ENCODE measurements at regions not wholly inside any gene's neighbourhood (a gene's known extent, or its start where the extent isn't known, plus 50 kb on each side); places are given as distances from the start of the nearest gene placed in this dataset.
"Not testable (repeated sequence)": the region's sequence is repeated elsewhere in the genome, so short reads cannot be mapped to it uniquely, and the experiment has no call there.

- DNase-seq = not testable (repeated sequence)
Measured at GRCh38 chrX:3881898-3882552, 168.6 kb upstream of the PRKX start.

GRCh38 chrX:3881255-3881895 lies 167.9 kb upstream of the PRKX start:
- not testable (repeated sequence) for DNase-seq

GRCh38 chrX:3876393-3876792 lies 162.9 kb upstream of the PRKX start:
- not testable (repeated sequence) for DNase-seq

GRCh38 chrX:3875638-3876037 lies 162.2 kb upstream of the PRKX start:
- DNase-seq = not testable (repeated sequence)

GRCh38 chrX:3872226-3872879 lies 158.9 kb upstream of the PRKX start:
- DNase-seq = not testable (repeated sequence)

- DNase-seq = not testable (repeated sequence)
Measured at GRCh38 chrX:3867067-3867831, 153.8 kb upstream of the PRKX start.

GRCh38 chrX:3858332-3858731 lies 144.9 kb upstream of the PRKX start:
- DNase-seq = not testable (repeated sequence)

GRCh38 chrX:3843522-3844145 lies 130.2 kb upstream of the PRKX start:
- DNase-seq = not testable (repeated sequence)

- not testable (repeated sequence) for DNase-seq
Measured at GRCh38 chrX:3842822-3843521, 129.5 kb upstream of the PRKX start.

- not testable (repeated sequence) for DNase-seq
Measured at GRCh38 chrX:3838754-3839153, 125.3 kb upstream of the PRKX start.

- DNase-seq = not testable (repeated sequence)
Measured at GRCh38 chrX:3837958-3838643, 124.7 kb upstream of the PRKX start.

GRCh38 chrX:3837211-3837610 lies 123.8 kb upstream of the PRKX start:
- DNase-seq = not testable (repeated sequence)

GRCh38 chrX:3833761-3834542 lies 120.5 kb upstream of the PRKX start:
- DNase-seq = not testable (repeated sequence)

GRCh38 chrX:3830020-3830419 lies 116.6 kb upstream of the PRKX start:
- DNase-seq = not testable (repeated sequence)

GRCh38 chrX:3829041-3829531 lies 115.6 kb upstream of the PRKX start:
- not testable (repeated sequence) for DNase-seq

GRCh38 chrX:3828378-3829040 lies 115.1 kb upstream of the PRKX start:
- not testable (repeated sequence) for DNase-seq

GRCh38 chrX:3824008-3824407 lies 110.6 kb upstream of the PRKX start:
- DNase-seq = not testable (repeated sequence)

GRCh38 chrX:3820167-3820566 lies 106.7 kb upstream of the PRKX start:
- peak; percentile 88 for DNase-seq

- not testable (repeated sequence) for DNase-seq
Measured at GRCh38 chrX:3817480-3817879, 104.0 kb upstream of the PRKX start.
